ENCODE measurements at regions not wholly inside any gene's neighbourhood (a gene's known extent, or its start where the extent isn't known, plus 50 kb on each side); places are given as distances from the start of the nearest gene placed in this dataset.

GRCh38 chr12:66066137-66066928, 64.2 kb downstream of the LLPH start:
- DNase-seq (ENCODE audit: low read depth, low spot score): peak; percentile 88

GRCh38 chr12:66065641-66066136, 64.9 kb downstream of the LLPH start:
- peak; percentile 37 for DNase-seq (ENCODE audit: low read depth, low spot score)

GRCh38 chr12:66065150-66065549, 65.4 kb downstream of the LLPH start:
- no peak for DNase-seq (ENCODE audit: low read depth, low spot score)

DNA sequence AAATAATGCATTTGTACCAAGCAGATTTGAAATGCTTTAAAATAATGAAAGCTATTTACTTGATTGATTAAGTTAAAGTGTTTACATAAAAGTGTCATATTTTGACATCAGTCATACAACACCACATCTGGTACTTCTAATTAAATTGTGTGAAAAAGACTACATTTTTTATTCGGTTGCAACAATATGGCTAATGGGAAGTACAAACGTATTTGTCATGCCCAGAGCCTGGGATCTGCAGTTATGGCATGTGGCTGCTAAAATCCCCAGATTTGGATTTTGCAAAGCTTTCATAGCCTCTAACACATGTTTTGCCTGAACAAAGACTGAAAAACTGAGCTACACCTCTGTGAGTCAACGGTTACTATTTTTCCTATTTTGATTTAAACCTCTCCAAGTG, 66.6 kb downstream of the LLPH start:
- DNase-seq (ENCODE audit: low read depth, low spot score): no peak

DNA sequence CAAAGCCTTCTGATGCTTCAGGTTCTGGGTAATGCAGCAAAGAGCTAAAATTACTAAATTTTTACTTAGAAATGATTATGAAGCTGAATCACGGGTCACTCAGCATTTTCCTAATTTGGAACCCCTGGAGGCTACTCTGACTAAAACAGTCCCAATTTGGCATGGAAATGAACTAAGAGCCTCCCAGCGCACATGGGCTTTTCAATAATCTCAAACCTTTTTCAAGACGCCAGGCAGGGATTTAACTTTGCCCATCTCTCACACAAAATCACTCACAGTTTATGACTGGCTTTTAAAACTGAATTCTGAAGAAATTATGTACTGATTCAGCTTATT, 68.3 kb downstream of the LLPH start:
- DNase-seq (ENCODE audit: low read depth, low spot score): no peak

- no peak for DNase-seq (ENCODE audit: low read depth, low spot score)
Measured at GRCh38 chr12:66061557-66062289, 68.8 kb downstream of the LLPH start.

- no peak for DNase-seq (ENCODE audit: low read depth, low spot score)
Measured at GRCh38 chr12:66061076-66061475, 69.5 kb downstream of the LLPH start.

DNA sequence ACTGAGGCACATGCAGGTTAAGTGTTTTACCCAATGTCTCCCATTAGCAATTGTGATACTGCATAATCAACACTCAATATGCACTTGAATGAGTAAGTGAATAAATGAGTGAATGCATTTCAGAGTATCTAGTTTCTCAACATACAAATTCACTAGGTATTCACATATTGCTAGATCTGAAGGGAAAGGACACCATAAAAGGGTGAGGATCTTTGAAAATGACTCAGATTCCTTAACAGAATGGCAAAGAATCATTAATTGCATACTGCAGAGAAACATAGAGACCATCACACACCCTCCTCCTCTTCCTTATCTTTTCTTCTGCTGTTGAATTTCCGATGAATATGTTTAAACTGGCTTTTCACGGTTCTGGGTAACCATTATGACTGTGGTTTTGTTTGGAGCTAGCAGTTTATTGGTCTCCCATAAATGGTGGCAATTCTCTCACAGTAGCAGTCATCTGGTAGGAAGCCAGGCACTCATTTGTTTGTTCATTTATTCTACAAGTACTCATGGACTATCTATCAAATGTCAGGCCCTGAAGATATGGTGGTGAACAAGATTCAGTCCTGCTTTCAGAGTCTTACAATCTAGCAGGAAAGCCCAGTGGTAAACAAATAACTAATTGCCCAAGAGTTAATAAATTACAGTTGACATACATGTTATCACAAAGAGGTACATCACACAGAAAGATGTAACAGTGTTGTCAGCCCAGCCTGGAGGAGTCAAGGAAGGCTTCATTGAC, 70.2 kb downstream of the LLPH start:
- no peak for DNase-seq (ENCODE audit: low read depth, low spot score)

DNA sequence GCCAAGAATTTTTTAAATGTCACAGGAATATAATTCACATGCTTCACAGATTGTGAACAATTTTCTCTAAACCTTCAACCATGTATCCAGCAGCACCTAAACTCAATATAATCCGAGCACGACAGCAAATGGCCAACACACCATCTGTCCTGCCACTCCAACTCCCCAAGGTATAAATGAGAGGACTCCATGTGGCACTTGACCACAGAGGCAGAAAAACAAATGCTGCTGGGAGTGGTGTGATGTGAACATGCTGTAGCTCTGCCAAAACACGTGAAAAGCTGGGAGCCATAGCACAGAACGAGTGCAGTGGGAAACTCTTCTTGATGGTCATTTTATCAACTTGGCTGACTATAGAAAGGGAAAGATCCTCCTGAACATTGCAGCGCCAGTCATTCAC, 70.9 kb downstream of the LLPH start:
- DNase-seq (ENCODE audit: low read depth, low spot score): no peak

GRCh38 chr12:66058554-66058953, 72.0 kb downstream of the LLPH start:
- no peak for DNase-seq (ENCODE audit: low read depth, low spot score)

DNA sequence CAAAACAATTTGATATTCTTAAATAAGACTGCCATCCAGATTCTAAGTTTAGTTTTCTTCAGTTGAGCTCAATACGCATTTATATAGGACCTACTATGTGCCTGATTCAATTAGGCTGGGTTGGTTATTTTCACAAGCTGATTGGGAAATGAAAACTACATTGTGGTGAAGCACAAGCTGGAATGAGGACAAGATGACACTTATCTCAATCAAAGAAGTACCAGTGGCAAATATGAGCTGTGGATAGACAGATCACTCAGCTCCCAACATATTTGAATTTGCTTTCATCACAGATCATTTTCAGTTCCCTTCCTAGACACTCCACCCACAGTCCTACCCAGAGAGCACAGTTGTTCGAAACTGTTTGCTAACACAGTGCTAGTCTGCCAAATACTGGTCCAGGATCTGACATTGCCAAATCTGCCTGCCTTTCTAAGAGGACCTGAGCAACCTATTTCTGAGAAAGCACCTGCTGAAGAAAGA, 74.7 kb downstream of the LLPH start:
- no peak for DNase-seq (ENCODE audit: low read depth, low spot score)

DNA sequence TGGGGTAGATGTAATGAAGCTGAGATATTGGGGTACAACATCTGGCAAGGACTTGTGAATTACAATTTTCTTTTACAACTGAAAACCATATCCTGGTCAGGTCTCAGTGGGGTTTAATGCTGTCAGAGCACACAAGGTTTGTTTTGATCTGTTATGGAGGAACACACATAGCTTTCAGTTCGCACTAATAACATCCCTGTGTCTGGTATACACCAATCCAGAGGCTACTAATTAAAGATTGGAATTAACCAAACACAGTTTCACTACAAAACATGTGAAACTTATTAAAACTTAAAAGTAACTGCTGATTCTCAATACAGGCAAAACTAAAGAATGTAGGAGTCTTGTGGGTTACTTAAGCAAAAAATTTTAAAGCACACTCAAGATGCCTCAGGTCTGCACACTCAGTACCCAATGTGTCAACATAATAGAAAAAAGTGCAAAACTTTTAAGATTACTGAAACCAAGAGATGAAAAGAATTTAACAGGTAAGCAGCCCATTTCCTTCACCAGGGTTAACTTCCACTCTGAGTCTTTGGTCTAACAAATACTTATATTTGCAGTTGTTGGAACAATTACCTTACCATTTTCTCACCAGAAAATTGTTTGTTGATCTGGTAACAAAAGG, 77.4 kb downstream of the LLPH start:
- DNase-seq (ENCODE audit: low read depth, low spot score): no peak

DNA sequence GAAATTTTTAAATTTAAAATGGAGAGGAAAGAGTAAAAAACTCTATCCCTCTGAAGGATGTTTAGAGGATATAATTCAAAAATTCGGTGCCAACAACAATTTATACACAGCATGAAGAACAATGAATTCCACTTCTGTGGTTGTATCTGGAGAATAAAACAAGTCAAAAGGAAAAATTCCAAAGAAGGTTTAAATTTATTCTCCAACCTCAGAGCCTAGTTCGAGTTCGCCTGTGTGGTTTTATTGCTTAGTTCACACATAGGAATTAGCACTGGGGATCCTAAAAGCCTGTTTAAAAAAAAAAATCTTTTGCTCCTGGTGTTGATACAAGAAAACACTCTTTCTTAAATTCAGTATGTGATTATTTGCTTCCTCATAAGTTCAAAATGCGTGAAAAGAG, 79.2 kb downstream of the LLPH start:
- peak; percentile 78 for DNase-seq (ENCODE audit: low read depth, low spot score)

GRCh38 chr12:66050610-66051009, 79.9 kb downstream of the LLPH start:
- no peak for DNase-seq (ENCODE audit: low read depth, low spot score)

DNA sequence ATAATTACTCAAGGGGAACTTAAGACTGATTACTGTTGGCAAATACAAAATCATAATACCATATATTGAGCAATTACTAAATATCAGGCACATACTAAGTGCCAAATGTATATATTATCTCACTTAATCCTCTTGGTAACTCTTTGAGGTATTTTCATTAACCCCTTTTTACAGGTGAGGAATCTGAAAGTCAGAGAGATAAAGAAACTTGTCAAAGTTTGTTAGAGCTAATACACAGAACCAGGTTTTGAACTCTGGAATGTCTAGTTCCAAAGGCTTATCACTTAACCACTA, 80.3 kb downstream of the LLPH start:
- DNase-seq (ENCODE audit: low read depth, low spot score): no peak

GRCh38 chr12:66049538-66050282, 80.8 kb downstream of the LLPH start:
- no peak for DNase-seq (ENCODE audit: low read depth, low spot score)

GRCh38 chr12:66048835-66049537, 81.6 kb downstream of the LLPH start:
- no peak for DNase-seq (ENCODE audit: low read depth, low spot score)

GRCh38 chr12:66048218-66048834, 82.2 kb downstream of the LLPH start:
- DNase-seq (ENCODE audit: low read depth, low spot score): no peak

- no peak for DNase-seq (ENCODE audit: low read depth, low spot score)
Measured at GRCh38 chr12:66047411-66048021, 83.0 kb downstream of the LLPH start.

GRCh38 chr12:66045506-66045905, 85.0 kb downstream of the LLPH start:
- DNase-seq (ENCODE audit: low read depth, low spot score): no peak

Measured in astrocyte of the hippocampus (primary cell).